ENCODE measurements at regions not wholly inside any gene's neighbourhood (a gene's known extent, or its start where the extent isn't known, plus 50 kb on each side); places are given as distances from the start of the nearest gene placed in this dataset.
A peak's percentile ranks its signal among the peaks of the same experiment; 100 is the strongest.

GRCh38 chr1:115412286-115412685 is 74.2 kb upstream of the NGF start:
- Mint-ChIP-seq H3K27ac (no peak overlapping the region), H3K27me3 (peaks cover 23% of the 10 kb centered on the region), H3K4me3 (no peak overlapping the region), H3K9me3 (ENCODE audit: low read depth) (peaks cover 6% of the 10 kb centered on the region), H3K4me1 (peaks cover 10% of the 10 kb centered on the region), H3K36me3 (ENCODE audit: low read depth) (no peaks in the 10 kb centered on the region)
- intact Hi-C loops (cut with DNase I, micrococcal nuclease), result no loop called here
- POLR2A ChIA-PET, result no interaction called here
- DNase-seq (no peak), ATAC-seq (no peak)
- CTCF ChIA-PET, result no interaction called here

GRCh38 chr1:115411371-115412063 is 73.5 kb upstream of the NGF start:
- ChIA-PET CTCF (no interaction called here), POLR2A (no interaction called here)
- H3K27ac Mint-ChIP-seq, result no peak overlapping the region
- H3K27me3 Mint-ChIP-seq, result peaks cover 25% of the 10 kb centered on the region
- no peak overlapping the region for H3K4me3 Mint-ChIP-seq
- no peaks in the 10 kb centered on the region for H3K36me3 Mint-ChIP-seq (ENCODE audit: low read depth)
- ATAC-seq (peak; percentile 78), DNase-seq (peak; percentile 11)
- H3K4me1 Mint-ChIP-seq, result peaks cover 10% of the 10 kb centered on the region
- H3K9me3 Mint-ChIP-seq (ENCODE audit: low read depth), result peaks cover 4% of the 10 kb centered on the region
- intact Hi-C loops (cut with DNase I, micrococcal nuclease), result no loop called here

DNA sequence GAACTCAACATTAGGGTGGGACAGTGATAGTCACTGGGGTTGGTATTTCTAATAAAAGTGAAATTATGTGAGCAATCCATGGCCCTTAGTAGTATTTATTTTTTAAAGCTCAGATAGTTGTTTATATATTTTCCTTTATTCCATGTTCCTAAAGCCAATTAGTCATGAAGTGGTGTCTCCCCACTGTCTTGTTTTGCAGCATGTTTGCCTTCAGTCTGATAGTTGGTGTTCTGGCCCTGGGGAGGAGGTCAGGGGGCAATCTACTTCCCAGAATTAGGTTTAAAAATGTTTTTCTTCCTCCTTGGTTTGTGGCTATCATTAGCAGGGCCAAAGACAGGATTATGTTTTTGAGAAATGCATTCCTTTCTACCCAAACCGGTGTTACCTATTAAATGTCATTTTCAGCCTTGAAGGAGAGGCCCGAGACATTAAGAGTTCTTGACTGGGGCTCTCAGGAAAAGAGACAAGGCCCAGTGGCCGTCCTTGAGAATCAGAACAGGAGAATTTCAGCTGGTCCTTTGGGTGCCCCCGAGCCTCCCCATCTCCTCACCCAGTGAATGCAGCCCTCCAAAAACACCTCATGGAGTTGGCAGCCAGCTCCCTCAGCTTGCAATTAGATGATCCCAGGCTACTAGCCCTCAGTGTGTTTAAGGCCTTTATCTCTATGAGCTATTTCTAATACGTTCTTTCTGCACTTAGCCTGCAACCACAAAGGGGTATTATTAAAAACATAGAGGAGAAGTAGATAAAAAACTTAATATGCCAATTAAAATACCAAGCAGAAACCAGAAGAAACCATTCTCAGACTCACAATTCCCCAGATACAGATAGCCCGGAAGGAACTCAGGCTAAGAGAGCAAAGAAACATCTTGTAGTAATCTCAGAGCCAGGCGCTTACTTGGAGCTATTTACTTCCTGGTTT is 71.3 kb upstream of the NGF start:
- H3K4me3 Mint-ChIP-seq, result no peak overlapping the region
- H3K27ac Mint-ChIP-seq, result no peak overlapping the region
- ChIA-PET POLR2A (no interaction called here), CTCF (interaction anchor here (0.6 to 1.2 kb wide), 5 partner anchors 20 to 482 kb away, joined by 3 to 4 read pairs (median 3); no protein-coding TSS in a partner anchor)
- H3K4me1 Mint-ChIP-seq, result peaks cover 10% of the 10 kb centered on the region
- intact Hi-C loops (cut with DNase I, micrococcal nuclease), result loop anchor here in 1 of 2 experiments (10.0 kb wide), 1 partner anchor 55 kb away; no protein-coding TSS in a partner anchor
- H3K9me3 Mint-ChIP-seq (ENCODE audit: low read depth), result peaks cover 5% of the 10 kb centered on the region
- DNase-seq (no peak), ATAC-seq (no peak)
- peaks cover 28% of the 10 kb centered on the region for H3K27me3 Mint-ChIP-seq
- H3K36me3 Mint-ChIP-seq (ENCODE audit: low read depth), result no peaks in the 10 kb centered on the region

DNA sequence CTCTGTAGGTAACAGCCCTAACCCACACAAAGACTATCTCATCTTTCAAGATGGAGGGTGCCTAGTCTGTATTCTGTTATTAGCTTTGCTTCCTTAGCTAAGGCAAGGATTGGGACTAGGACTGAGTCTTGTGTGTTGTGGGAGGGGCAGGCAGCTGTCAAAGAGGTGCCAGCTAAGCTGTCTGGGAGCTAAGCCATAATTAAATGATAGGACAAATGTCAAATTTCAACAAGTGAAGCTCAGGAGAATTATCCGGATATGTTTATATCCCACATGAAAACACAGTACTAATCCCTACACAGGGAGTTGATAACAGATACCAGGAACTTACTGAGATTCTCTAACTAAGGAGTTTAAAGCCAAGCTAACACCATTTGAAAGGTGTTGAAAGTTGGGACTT is 70.5 kb upstream of the NGF start:
- Mint-ChIP-seq H3K27me3 (peaks cover 28% of the 10 kb centered on the region), H3K4me3 (no peak overlapping the region), H3K4me1 (peaks cover 10% of the 10 kb centered on the region), H3K9me3 (ENCODE audit: low read depth) (peaks cover 5% of the 10 kb centered on the region), H3K36me3 (ENCODE audit: low read depth) (no peaks in the 10 kb centered on the region), H3K27ac (no peak overlapping the region)
- CTCF ChIA-PET, result interaction anchor here (0.6 to 1.1 kb wide), 2 partner anchors 35 to 354 kb away, joined by 3 to 4 read pairs; no protein-coding TSS in a partner anchor
- POLR2A ChIA-PET, result no interaction called here
- intact Hi-C loops (cut with DNase I, micrococcal nuclease), result loop anchor here in 1 of 2 experiments (10.0 kb wide), 1 partner anchor 56 kb away; no protein-coding TSS in a partner anchor
- ATAC-seq, result no peak
- no peak for DNase-seq

GRCh38 chr1:115404911-115405310 is 66.9 kb upstream of the NGF start:
- ATAC-seq (no peak), DNase-seq (no peak)
- POLR2A ChIA-PET, result no interaction called here
- Mint-ChIP-seq H3K9me3 (ENCODE audit: low read depth) (peaks cover 2% of the 10 kb centered on the region), H3K4me1 (no peaks in the 10 kb centered on the region), H3K27me3 (peaks cover 22% of the 10 kb centered on the region), H3K4me3 (no peak overlapping the region), H3K36me3 (ENCODE audit: low read depth) (no peaks in the 10 kb centered on the region), H3K27ac (no peak overlapping the region)
- intact Hi-C loops (cut with DNase I, micrococcal nuclease), result loop anchor here in 1 of 2 experiments (10.0 kb wide), 1 partner anchor 60 kb away; no protein-coding TSS in a partner anchor
- CTCF ChIA-PET, result no interaction called here

DNA sequence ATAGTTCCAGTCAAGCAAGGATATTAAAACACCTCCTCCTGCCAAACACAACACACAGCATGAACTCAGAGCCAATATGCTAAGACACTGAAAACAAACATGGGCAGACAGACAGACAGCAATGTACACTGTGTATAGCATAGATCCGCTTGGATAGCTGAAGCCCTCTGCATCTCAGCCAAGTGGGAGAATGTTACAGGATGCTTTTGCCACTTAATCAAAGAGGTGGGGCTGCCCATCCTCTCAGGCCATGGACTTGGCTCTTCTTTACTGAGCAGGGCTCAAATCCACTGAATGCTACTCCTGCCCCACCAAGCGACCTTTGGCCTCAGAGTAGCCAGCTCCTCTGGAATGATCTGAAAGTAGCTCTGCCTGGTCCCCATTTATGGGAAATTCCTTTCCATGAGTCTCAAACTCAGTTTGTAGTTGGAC is 64.7 kb upstream of the NGF start:
- CTCF ChIA-PET, result interaction anchor here (0.6 kb wide), 1 partner anchor 336 kb away, joined by 4 read pairs; no protein-coding TSS in a partner anchor
- H3K4me3 Mint-ChIP-seq, result no peak overlapping the region

GRCh38 chr1:115401676-115402075 is 63.6 kb upstream of the NGF start:
- Mint-ChIP-seq H3K27me3 (peaks cover 18% of the 10 kb centered on the region), H3K4me3 (no peak overlapping the region), H3K36me3 (ENCODE audit: low read depth) (no peaks in the 10 kb centered on the region), H3K4me1 (no peaks in the 10 kb centered on the region), H3K27ac (no peak overlapping the region), H3K9me3 (ENCODE audit: low read depth) (peaks cover 2% of the 10 kb centered on the region)
- CTCF ChIA-PET, result interaction anchor here (0.7 kb wide), 1 partner anchor 62 kb away, joined by 3 read pairs; no protein-coding TSS in a partner anchor
- intact Hi-C loops (cut with DNase I, micrococcal nuclease), result loop anchor here in 1 of 2 experiments (10.0 kb wide), 1 partner anchor 63 kb away; no protein-coding TSS in a partner anchor
- DNase-seq (no peak), ATAC-seq (no peak)
- POLR2A ChIA-PET, result no interaction called here

More for the DNA sequence above, 64.7 kb upstream of the NGF start:
- DNase-seq (no peak), ATAC-seq (no peak)
- intact Hi-C loops (cut with DNase I, micrococcal nuclease), result loop anchor here in 1 of 2 experiments (10.0 kb wide), 1 partner anchor 62 kb away; no protein-coding TSS in a partner anchor
- H3K4me1 Mint-ChIP-seq, result no peaks in the 10 kb centered on the region
- POLR2A ChIA-PET, result no interaction called here
- peaks cover 2% of the 10 kb centered on the region for H3K9me3 Mint-ChIP-seq (ENCODE audit: low read depth)
- peaks cover 23% of the 10 kb centered on the region for H3K27me3 Mint-ChIP-seq
- H3K36me3 Mint-ChIP-seq (ENCODE audit: low read depth), result no peaks in the 10 kb centered on the region
- H3K27ac Mint-ChIP-seq, result no peak overlapping the region

GRCh38 chr1:115400891-115401290 is 62.8 kb upstream of the NGF start:
- no peak overlapping the region for H3K4me3 Mint-ChIP-seq
- intact Hi-C loops (cut with DNase I, micrococcal nuclease), result loop anchor here in 1 of 2 experiments (10.0 kb wide), 1 partner anchor 64 kb away; no protein-coding TSS in a partner anchor
- no peak for DNase-seq
- H3K9me3 Mint-ChIP-seq (ENCODE audit: low read depth), result no peaks in the 10 kb centered on the region
- POLR2A ChIA-PET, result no interaction called here
- ATAC-seq, result peak; percentile 16
- H3K4me1 Mint-ChIP-seq, result no peaks in the 10 kb centered on the region
- CTCF ChIA-PET, result no interaction called here
- no peaks in the 10 kb centered on the region for H3K36me3 Mint-ChIP-seq (ENCODE audit: low read depth)
- no peak overlapping the region for H3K27ac Mint-ChIP-seq
- peaks cover 20% of the 10 kb centered on the region for H3K27me3 Mint-ChIP-seq

GRCh38 chr1:115400426-115400825 is 62.4 kb upstream of the NGF start:
- no peak for DNase-seq
- intact Hi-C loops (cut with DNase I, micrococcal nuclease), result loop anchor here in 1 of 2 experiments (10.0 kb wide), 1 partner anchor 64 kb away; no protein-coding TSS in a partner anchor
- Mint-ChIP-seq H3K36me3 (ENCODE audit: low read depth) (no peaks in the 10 kb centered on the region), H3K9me3 (ENCODE audit: low read depth) (no peaks in the 10 kb centered on the region), H3K27me3 (peaks cover 20% of the 10 kb centered on the region), H3K4me1 (no peaks in the 10 kb centered on the region), H3K4me3 (no peak overlapping the region), H3K27ac (no peak overlapping the region)
- CTCF ChIA-PET, result no interaction called here
- no peak for ATAC-seq
- POLR2A ChIA-PET, result no interaction called here

DNA sequence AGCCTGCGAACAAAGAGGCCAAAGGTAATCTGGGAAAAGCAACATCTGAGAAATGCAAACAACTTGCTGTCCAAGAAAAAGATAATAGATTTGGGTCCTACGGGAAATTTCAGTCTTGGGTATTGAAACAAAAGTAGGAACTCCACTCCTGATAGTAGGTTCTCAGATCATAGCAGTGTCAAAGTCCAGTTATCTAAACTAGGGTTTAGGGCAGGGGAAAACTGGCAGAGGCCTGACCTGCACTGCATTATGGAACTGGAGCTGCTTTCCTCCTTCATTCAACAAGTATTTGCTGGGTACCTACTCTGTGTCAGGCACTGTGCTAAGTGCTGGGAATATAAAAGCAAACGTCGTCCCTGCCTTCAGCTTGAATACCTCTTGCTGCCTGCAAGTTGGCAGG is 60.7 kb upstream of the NGF start:
- H3K4me3 Mint-ChIP-seq, result no peak overlapping the region
- ChIA-PET CTCF (no interaction called here), POLR2A (no interaction called here)
- H3K27me3 Mint-ChIP-seq, result peaks cover 15% of the 10 kb centered on the region
- intact Hi-C loops (cut with DNase I, micrococcal nuclease), result no loop called here
- H3K27ac Mint-ChIP-seq, result no peak overlapping the region
- no peaks in the 10 kb centered on the region for H3K4me1 Mint-ChIP-seq
- DNase-seq, result no peak
- H3K36me3 Mint-ChIP-seq (ENCODE audit: low read depth), result no peaks in the 10 kb centered on the region
- no peak for ATAC-seq
- H3K9me3 Mint-ChIP-seq (ENCODE audit: low read depth), result no peaks in the 10 kb centered on the region

Measured in activated CD4-positive, alpha-beta T cell treated with anti-CD3 and anti-CD28 coated beads for 36 hours (primary cell).